C1 segment of cervical spinal cord (tissue), 14 donors: ENCODE measurements at regions not wholly inside any gene's neighbourhood (a gene's known extent, or its start where the extent isn't known, plus 50 kb on each side); places are given as distances from the start of the nearest gene placed in this dataset.

Experiments
- DNase-seq, 14 donors: peaks; one replicate each; lab custom pipeline; 2025; lab: John Stamatoyannopoulos, UW

DNA sequence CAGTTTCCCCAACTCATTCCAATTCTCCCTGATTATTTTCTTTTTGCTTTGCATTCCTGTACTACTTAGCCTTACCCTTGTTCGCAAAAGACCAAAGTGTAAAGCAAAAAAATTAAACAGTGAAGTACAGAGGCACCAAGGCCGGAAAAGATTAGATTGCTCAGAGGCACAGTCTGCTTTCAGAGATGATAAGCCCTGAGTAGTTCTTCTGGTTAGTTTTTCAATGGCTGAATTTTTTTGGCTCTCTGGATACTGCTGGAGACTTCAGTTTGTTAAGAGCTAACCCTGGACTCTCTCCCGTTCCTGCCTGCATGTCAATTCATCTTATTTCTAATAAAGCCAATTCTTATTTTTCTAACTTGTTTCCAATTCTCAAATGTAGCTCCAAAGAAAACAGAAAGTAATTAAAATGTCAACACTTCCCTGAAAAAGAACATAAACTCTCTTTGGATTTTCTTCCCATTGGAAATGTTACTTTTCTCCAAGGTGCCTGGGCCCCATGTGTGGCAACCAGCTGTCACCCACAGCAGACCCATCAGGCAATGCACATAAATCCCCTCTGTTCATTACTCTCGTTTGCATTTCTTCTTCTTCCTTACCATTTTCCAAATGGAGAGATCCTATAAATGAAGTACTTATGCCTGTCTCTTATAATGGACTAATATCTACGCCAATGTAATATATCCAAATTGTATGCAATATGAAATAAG, 142.8 kb downstream of the BTG1 start:
- DNase-seq = peak in 1 of 14 donors; percentile 67

DNA sequence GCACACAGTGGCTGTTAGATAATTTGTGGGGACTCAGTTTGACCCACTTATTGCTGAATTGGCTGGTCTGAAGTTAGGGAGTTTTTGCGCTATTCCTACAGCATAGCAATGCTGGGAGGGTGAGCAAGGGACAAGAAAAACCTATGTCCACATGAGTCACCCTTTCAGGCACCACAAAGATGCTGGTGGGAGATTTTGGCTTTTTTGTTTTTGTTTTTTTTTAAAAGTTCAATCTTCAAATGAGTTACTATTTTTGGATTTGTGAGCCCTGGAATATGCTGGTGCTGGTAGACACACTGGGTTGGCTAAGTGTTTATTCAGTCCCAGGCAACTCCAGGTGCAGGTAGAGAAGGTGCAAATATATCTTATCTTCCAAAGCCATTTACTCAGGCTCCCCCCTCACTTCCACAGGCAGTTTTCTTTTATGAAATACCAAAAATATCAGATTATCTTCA, 143.4 kb downstream of the BTG1 start:
- DNase-seq = no peak

GRCh38 chr12:92000597-92000996, 145.0 kb downstream of the BTG1 start:
- DNase-seq = no peak

DNA sequence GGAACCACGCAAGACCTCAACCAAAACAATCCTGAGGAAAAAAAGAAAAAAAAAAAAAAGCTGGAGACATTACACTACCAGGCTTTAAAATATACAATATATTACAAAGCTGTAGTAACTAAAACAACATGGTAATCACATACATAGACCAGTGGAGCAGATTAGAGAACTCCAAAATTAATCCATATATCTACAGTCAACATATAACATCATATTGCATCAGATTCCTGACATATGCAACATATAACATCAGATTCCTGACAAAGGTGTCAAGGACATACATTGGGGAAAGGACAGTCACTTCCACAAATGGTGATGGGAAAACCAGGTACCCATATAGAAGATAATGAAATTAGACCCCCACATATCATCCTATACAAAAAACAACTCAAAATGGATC, 145.8 kb downstream of the BTG1 start:
- DNase-seq = no peak

- no peak for DNase-seq
These were observed 147.3 kb downstream of the BTG1 start for GRCh38 chr12:91998316-91998715.

- DNase-seq = peak in 1 of 14 donors; percentile 68
These were observed 151.3 kb downstream of the BTG1 start for GRCh38 chr12:91994208-91994797.

- no peak for DNase-seq
These were observed 152.2 kb downstream of the BTG1 start for GRCh38 chr12:91993287-91994017.

DNA sequence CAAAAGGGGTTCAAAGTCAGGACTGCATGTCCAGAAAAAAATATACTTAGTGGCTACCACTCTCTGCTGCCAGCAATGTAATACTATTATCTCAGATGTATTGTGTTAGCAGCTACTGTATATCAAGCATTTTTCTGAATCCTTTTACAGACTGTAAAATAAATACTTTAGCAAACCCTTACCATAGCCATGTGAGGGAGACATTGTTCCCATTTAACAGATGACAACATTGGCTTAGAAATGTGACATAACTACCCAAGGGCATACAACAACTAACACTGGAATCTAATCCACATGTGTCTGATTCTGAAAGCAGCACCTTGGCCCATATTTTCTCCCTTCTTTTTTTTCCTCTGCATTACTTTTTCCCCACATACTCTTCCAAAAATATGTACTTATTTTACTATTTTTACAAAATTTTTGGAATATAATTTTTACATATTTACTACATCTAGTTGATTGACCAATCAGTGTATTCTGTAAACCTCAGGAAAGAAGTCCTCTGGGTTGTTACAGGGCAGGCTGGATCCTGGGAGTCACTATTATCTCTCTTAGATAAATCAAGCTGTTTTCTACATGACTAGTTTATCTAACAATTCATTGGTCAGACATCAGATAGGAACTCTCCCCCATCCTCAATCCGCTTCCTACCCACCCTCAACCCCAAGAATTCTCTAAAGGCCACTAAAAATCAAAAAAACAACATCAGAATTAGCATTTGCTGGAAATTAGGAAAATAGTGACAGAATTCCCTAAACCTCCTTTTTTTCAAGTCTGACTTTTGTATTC, 154.1 kb downstream of the BTG1 start:
- DNase-seq = no peak

DNA sequence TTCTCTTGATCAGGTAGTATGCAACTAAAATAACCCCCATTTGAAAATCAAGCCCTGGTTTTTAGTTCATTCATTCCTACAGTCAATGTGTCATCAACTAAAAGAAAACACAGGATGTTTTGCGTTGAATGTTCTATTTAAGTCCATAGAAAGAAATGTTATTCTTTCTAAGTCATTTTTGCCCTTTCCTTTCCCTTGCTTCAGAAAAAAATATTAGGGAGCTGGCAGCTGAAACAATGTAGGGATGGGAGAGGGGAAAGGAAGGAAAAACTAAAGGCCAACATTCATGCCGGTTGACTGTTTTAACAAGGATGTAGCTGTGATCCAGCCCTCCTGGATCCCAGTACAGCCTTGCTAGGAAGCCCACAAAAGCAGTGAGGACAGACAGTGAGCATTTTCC, 155.1 kb downstream of the BTG1 start:
- no peak for DNase-seq

GRCh38 chr12:91989143-91989542, 156.5 kb downstream of the BTG1 start:
- no peak for DNase-seq

GRCh38 chr12:91988086-91988923, 157.3 kb downstream of the BTG1 start:
- no peak for DNase-seq

- peak in 1 of 14 donors; percentile 90 for DNase-seq
These were observed 159.6 kb downstream of the BTG1 start for GRCh38 chr12:91986084-91986483.

DNA sequence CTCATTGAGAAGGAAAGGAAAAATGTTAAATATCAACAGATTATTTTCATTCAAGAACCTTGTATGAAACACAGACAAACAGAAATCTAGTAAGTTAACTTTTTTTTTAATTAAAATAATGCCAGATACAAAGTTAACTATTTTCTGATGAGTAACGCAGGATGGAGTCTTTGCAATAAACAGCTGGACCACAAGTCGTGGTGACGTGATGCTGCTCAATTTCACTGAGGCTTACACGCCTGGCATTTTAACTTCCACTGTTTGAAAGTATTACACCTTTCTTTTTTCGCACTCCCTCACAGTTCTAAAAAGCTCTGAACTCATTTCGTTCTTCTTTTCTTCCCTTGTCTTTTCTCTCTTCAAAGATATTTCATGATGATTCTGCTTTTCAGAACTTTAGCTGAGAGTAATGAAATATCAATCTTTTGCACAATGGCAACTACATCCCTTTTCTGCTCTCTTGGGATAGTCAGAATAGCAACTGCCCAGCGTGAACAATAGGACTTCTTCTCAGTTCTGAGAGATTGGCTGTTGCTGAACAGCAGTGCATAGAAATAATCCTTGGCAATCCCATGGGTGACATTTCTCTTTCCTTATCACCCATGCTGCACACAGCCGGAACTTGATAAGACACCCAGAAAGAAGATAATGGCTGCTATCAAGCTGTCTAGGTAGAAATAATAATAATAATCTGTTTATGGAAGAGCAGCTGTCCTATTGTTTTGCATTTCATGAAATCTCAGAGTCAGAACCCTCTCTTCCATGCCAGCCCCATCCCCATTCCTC, 160.5 kb downstream of the BTG1 start:
- peak in 1 of 14 donors; percentile 46 for DNase-seq

DNA sequence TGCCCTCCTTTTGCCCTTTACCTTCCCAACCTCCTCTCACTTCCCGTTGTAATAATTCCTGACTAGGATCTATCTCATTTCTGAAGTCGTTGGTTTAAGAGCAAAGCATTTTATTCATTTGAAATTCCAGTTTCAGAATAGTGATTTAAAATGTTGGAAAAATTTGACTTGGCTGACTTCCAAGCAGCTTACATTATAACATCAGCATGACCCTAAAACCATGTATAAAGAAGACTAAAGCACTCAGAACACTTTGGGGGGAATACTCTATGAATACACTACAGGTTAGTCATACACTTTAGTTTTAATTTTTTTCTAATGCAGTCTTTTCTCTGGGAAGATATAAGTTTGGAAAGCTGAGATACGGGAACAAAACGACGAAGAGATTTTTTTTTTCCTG, 161.1 kb downstream of the BTG1 start:
- no peak for DNase-seq

DNA sequence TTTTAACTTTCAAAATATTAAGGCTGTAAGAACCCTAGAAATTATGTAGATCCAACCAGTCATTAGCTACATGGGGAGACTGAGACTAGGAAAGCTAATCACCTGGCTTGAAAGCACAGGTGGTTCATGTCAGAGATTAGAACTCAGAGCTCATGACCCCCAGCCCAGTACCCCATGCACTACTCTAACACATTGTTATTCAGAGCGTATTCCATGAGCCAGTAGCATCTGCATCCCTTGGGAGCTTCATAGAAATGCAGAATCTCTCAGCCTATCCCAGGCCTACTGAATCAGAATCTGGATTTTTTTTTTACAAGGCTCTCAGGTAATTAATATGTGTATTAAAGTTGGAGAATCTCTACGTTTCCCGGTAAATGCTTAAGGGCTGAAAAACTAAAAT, 161.7 kb downstream of the BTG1 start:
- no peak for DNase-seq

DNA sequence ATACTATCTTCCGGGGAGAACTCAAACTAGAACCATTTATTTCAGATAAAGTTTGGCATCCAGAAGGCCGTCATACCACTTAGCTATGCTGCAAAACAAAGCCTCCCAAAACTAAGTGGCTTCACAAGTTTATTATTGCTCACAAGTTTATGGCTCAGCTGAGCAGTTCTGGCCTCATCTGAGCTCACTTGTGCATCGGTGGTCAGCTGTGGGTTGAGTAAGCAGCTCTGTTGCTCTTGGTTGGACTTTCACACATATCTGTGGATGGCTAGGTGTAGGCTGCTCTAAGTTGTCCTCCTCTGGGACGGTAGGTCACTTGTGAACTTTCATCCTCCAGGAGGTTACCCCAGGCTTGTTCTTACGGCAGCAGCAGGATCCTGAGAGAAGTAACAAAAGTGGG, 162.7 kb downstream of the BTG1 start:
- DNase-seq = no peak

- DNase-seq = no peak
These were observed 165.2 kb downstream of the BTG1 start for GRCh38 chr12:91980389-91980821.

DNA sequence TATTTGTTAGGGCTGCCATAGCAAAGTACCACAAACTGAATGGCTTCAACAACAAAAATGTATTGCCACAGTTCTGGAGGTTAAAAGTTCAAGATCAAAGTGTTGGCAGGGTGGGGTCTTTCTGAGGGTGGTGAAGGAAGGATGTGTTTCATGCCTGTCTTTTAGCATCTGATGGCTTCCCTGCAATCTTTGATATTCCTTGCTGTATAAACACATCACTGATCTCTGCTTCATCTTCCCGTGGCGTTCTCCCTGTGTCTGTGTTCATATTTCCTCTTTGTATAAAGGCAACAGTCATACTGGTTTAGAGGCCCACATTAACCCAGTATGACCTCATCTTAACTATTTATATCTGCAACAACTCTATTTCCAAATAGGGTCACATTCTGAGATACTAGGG, 167.5 kb downstream of the BTG1 start:
- no peak for DNase-seq

DNA sequence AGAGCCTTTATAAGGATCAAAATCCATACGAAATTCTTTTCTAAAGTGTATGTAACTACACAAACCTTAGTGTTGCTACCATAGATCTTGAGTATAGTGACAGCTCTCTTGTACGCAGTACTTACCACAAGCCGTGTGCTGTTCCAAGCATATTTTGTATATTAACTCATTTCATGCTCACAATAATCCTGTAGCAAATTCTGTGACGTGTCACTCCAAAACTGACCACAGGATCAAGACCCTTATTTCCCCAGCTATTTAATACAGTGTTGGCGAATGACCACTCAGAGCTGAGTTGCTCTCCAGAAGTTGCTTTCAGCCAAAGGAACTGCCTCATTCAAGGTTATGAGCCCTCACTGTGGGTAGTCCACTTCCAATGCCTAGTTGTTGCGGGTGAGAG, 169.8 kb downstream of the BTG1 start:
- no peak for DNase-seq

- DNase-seq = no peak
These were observed 171.0 kb downstream of the BTG1 start for GRCh38 chr12:91974541-91975085.
